ENCODE measurements at regions not wholly inside any gene's neighbourhood (a gene's known extent, or its start where the extent isn't known, plus 50 kb on each side); places are given as distances from the start of the nearest gene placed in this dataset.

DNA sequence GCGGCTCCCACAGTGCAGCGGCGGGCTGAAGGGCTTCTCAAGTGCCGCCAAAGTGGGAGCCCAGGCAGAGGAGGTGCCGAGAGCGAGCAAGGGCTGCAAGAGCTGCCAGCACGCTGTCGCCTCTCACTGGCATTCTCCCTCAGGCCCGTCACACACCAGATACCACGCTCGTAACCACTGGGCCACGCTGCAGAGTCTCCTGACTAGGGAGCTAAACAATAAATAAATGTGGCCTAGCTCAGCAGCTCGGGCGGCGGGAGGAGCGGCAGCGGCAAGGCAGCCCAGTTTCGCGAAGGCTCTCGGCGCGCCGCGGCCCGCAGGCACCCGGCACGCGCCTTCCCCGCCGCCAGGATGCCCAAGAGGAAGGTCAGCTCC, 55.9 kb upstream of the FAM174B start:
- Histone ChIP-seq H3K4me1 (no peaks in the 10 kb centered on the region), H3K36me3 (no peaks in the 10 kb centered on the region), H3K27ac (no peak overlapping the region), H3K4me3 (no peak overlapping the region), H3K9me3 (no peaks in the 10 kb centered on the region), H3K27me3 (no peaks in the 10 kb centered on the region)
- TF ChIP-seq, protein P1, sequence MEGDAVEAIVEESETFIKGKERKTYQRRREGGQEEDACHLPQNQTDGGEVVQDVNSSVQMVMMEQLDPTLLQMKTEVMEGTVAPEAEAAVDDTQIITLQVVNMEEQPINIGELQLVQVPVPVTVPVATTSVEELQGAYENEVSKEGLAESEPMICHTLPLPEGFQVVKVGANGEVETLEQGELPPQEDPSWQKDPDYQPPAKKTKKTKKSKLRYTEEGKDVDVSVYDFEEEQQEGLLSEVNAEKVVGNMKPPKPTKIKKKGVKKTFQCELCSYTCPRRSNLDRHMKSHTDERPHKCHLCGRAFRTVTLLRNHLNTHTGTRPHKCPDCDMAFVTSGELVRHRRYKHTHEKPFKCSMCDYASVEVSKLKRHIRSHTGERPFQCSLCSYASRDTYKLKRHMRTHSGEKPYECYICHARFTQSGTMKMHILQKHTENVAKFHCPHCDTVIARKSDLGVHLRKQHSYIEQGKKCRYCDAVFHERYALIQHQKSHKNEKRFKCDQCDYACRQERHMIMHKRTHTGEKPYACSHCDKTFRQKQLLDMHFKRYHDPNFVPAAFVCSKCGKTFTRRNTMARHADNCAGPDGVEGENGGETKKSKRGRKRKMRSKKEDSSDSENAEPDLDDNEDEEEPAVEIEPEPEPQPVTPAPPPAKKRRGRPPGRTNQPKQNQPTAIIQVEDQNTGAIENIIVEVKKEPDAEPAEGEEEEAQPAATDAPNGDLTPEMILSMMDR (IDR thresholded peaks at IDR 0.05), result no peak
- no peak for DNase-seq (ENCODE audit: low spot score in 2 of 2)
- intact Hi-C loops (cut with DNase I), result loop anchor here (5.0 to 10.0 kb wide), 2 partner anchors 99 to 617 kb away; no protein-coding TSS in a partner anchor

- H3K36me3 ChIP-seq, result no peaks in the 10 kb centered on the region
- peak overlapping the region; percentile 64 to 70 for H3K4me3 ChIP-seq
- no peaks in the 10 kb centered on the region for H3K27me3 ChIP-seq
- H3K4me1 ChIP-seq, result no peaks in the 10 kb centered on the region
- DNase-seq (ENCODE audit: low spot score in 2 of 2), result no peak
- peak overlapping the region; percentile 62 to 83 for H3K27ac ChIP-seq
- TF ChIP-seq, protein P1 (IDR thresholded peaks at IDR 0.05), result no peak
- intact Hi-C loops (cut with DNase I), result loop anchor here (5.0 to 10.0 kb wide), 2 partner anchors 102 to 619 kb away; no protein-coding TSS in a partner anchor
- H3K9me3 ChIP-seq, result no peaks in the 10 kb centered on the region
Observed at GRCh38 chr15:92714077-92714476, 58.5 kb upstream of the FAM174B start.

DNA sequence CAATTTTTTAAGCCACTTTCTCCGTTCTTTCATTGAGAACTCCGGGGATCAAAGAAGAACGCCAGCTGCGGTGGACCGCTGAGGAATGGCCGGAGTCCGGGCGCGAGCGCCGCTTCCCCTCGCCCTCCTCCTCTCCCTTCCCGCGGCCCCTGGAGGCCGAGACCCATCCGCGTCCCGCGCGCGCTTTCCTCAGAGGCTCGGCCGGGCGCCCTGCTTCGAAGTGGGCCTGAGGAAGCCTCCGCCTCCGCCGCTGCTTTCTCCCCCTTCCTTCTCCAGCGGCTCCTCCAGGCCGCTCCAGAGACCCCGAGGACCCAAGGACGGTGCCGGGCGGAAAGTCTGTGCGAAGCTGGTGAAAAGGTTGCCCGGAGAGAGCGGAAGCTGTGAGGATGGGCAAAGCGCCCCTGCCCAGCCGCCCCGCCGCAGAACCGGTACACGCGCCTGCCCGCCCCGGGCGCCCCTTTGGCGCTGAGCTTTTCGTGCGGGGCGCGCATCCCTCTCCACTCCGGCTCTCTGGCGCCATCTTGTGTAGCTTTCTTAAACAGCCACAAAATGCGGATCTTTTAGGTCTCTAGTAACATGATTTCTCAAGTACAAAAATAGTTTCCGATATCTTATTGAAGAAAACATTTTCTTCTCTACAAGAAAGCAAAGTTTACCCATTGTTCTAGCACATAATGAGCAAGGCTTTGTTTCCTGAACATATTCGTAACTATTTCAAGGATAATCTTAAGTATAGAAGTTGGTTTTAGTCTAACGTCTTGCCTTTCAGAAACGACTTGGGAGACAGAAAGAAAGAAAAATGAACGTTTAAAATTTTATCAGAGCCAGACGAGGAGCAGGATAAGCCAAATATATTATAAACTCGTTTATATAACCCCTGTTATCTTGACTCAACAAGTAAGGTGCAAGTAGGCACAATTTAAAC, 59.2 kb upstream of the FAM174B start:
- peak in 1 of 2 donors; percentile 80 for DNase-seq (ENCODE audit: low spot score in 2 of 2)
- Histone ChIP-seq H3K27ac (peak overlapping the region; percentile 62 to 83), H3K36me3 (no peaks in the 10 kb centered on the region), H3K9me3 (no peaks in the 10 kb centered on the region), H3K4me1 (no peaks in the 10 kb centered on the region), H3K4me3 (peak overlapping the region; percentile 64 to 70), H3K27me3 (no peaks in the 10 kb centered on the region)
- intact Hi-C loops (cut with DNase I), result loop anchor here (1.0 to 10.0 kb wide), 3 partner anchors 102 to 620 kb away; no protein-coding TSS in a partner anchor
- TF ChIP-seq, protein P1 (IDR thresholded peaks at IDR 0.05), result peak; percentile 73 to 91 (median 77)

DNA sequence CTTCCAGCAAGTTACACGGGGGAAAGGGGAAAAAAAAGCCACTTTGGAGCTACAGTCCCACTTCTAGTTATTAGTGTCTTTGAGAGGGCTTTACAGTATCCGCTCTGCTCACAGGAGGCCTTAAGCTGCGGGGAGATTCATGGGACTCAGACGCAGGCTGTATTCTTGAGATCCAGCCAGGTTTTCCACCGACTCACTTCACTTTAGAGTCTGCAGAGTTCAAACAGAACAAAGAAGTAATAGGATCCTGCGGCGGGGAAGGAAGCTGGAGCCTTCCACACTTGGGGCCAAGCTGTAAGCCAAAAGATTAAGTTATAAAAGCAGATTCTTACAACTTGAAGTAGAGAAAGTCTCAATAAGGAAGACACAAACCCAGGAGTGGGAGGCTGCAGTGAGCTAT, 60.2 kb upstream of the FAM174B start:
- DNase-seq (ENCODE audit: low spot score in 2 of 2), result no peak
- Histone ChIP-seq H3K27ac (no peak overlapping the region), H3K4me3 (no peak overlapping the region), H3K36me3 (no peaks in the 10 kb centered on the region), H3K9me3 (no peaks in the 10 kb centered on the region), H3K27me3 (no peaks in the 10 kb centered on the region), H3K4me1 (no peaks in the 10 kb centered on the region)
- TF ChIP-seq, protein P1 (IDR thresholded peaks at IDR 0.05), result no peak
- intact Hi-C loops (cut with DNase I), result loop anchor here (1.0 to 10.0 kb wide), 2 partner anchors 194 to 621 kb away; no protein-coding TSS in a partner anchor

DNA sequence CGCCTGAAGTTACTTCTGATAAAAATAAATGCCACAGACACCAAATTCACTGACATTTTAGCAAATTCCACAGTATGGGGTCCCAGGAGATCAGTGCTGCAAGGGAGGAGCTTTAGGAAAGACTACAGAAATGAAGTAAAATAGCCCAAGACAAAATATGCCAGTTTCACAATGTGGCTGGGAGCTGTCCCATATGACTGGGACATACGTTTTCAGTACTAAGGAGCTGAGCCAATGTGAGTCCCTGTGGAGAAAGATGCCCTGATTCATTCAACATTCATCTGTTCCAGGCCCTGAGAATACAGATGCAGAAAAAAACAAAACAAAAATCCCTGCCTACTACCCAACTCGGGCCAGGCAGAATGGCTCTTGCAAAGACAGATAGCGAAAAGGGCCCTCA, 63.4 kb upstream of the FAM174B start:
- Histone ChIP-seq H3K4me3 (no peak overlapping the region), H3K27ac (no peak overlapping the region), H3K4me1 (no peaks in the 10 kb centered on the region), H3K36me3 (no peaks in the 10 kb centered on the region), H3K9me3 (no peaks in the 10 kb centered on the region), H3K27me3 (no peaks in the 10 kb centered on the region)
- no peak for DNase-seq (ENCODE audit: low spot score in 2 of 2)
- TF ChIP-seq, protein P1 (IDR thresholded peaks at IDR 0.05), result no peak
- intact Hi-C loops (cut with DNase I), result loop anchor here (10.0 kb wide), 1 partner anchor 624 kb away; no protein-coding TSS in a partner anchor

Measured in ascending aorta (tissue), 2 donors.